Subcutaneous abdominal adipose tissue (tissue), 5 donors: ENCODE measurements at regions not wholly inside any gene's neighbourhood (a gene's known extent, or its start where the extent isn't known, plus 50 kb on each side); places are given as distances from the start of the nearest gene placed in this dataset.
A peak's percentile ranks its signal among the peaks of the same experiment; 100 is the strongest.
"Not testable (repeated sequence)": the region's sequence is repeated elsewhere in the genome, so short reads cannot be mapped to it uniquely, and the experiment has no call there.

ENCODE experiments used
- H3K27ac ChIP-seq: one replicate; pipeline ENCODE4 v1.7.0; 2013; ENCODE audit warnings: low read depth, mild to moderate bottlenecking, inconsistent platforms, low read length, moderate library complexity
- H3K27me3 ChIP-seq, 5 donors: one replicate each; pipeline ENCODE4 v1.7.0; 2013; ENCODE audit warnings: low read length in 5 of 5, inconsistent platforms in 1 of 5; ENCODE audit not compliant: control insufficient read depth in 5 of 5, insufficient read depth in 4 of 5
- H3K36me3 ChIP-seq, 5 donors: one replicate each; pipeline ENCODE4 v1.7.0; 2013; ENCODE audit warnings: low read length in 5 of 5; ENCODE audit not compliant: control insufficient read depth in 5 of 5, insufficient read depth in 5 of 5
- H3K4me1 ChIP-seq, 5 donors: one replicate each; pipeline ENCODE4 v1.7.0; 2013; ENCODE audit warnings: low read length in 5 of 5, mild to moderate bottlenecking in 3 of 5, moderate library complexity in 1 of 5; ENCODE audit not compliant: control insufficient read depth in 5 of 5, insufficient read depth in 5 of 5
- H3K4me3 ChIP-seq, 5 donors: one replicate each; pipeline ENCODE4 v1.7.0; 2013; ENCODE audit warnings: low read length in 5 of 5, low read depth in 1 of 5
- H3K9ac ChIP-seq, 5 donors: one replicate each; pipeline ENCODE4 v1.7.0; 2013; ENCODE audit warnings: low read length in 5 of 5, mild to moderate bottlenecking in 4 of 5, moderate library complexity in 3 of 5
- H3K9me3 ChIP-seq, 5 donors: one replicate each; pipeline ENCODE4 v1.7.0; 2013; ENCODE audit warnings: low read length in 5 of 5; ENCODE audit not compliant: control insufficient read depth in 5 of 5
- donor health status: healthy.
- donor health status: healthy.
- donor health status: healthy.
- donor health status: healthy.
- donor health status: healthy.

DNA sequence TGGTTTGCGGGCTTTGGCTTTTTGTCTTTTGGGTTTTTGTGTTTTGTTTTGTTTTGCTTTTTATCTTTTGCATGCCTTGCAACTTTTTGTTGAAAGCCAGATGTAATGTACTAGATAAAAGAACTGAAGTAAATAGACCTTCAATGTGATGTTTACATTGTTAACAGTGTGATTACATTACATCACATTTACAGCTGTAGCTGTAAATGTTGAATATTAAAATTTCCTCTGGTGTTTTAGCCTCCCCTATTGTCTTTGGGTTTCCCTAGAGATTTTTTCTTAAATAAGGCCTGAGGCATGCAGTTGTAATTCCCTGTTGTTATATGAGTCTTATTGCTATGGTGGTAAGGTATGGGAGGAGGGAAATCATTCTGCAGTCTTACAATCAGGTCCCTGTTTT, 275.0 kb downstream of the PARM1 start:
- Histone ChIP-seq H3K4me3 (no peak overlapping the region), H3K4me1 (peaks cover 0 to 9% (median 0%) of the 10 kb centered on the region in 5 donors), H3K9me3 (no peaks in the 10 kb centered on the region), H3K9ac (no peak overlapping the region), H3K27me3 (no peaks in the 10 kb centered on the region), H3K27ac (no peak overlapping the region), H3K36me3 (no peaks in the 10 kb centered on the region)

GRCh38 chr4:75195111-75195510, 262.2 kb downstream of the PARM1 start:
- peaks cover 0 to 10% (median 6%) of the 10 kb centered on the region in 5 donors for H3K9me3 ChIP-seq
- no peaks in the 10 kb centered on the region for H3K27me3 ChIP-seq
- no peak overlapping the region for H3K4me3 ChIP-seq
- H3K36me3 ChIP-seq = no peaks in the 10 kb centered on the region
- H3K4me1 ChIP-seq = no peaks in the 10 kb centered on the region
- H3K9ac ChIP-seq = no peak overlapping the region
- H3K27ac ChIP-seq = no peak overlapping the region

DNA sequence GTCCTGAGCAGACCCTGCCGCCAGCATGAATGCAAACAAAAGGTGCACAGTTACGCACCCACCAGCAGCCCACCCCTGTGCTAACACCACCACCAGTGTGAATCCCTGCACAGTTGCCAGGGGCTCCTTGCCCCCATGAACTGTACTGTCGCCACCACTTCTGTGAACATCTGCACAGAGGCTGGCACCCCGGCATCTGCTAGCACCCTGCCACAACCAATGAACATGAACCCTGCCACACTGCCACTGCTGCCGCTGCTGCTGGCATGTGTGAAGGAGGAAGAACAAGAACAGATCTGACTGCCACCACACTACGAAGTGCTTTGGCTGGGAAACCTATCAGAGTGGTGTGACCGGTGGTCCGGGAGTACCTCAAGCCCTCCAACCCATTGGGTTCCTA, 261.3 kb downstream of the PARM1 start:
- Histone ChIP-seq H3K9ac (no peak overlapping the region), H3K4me3 (no peak overlapping the region), H3K36me3 (no peaks in the 10 kb centered on the region)

DNA sequence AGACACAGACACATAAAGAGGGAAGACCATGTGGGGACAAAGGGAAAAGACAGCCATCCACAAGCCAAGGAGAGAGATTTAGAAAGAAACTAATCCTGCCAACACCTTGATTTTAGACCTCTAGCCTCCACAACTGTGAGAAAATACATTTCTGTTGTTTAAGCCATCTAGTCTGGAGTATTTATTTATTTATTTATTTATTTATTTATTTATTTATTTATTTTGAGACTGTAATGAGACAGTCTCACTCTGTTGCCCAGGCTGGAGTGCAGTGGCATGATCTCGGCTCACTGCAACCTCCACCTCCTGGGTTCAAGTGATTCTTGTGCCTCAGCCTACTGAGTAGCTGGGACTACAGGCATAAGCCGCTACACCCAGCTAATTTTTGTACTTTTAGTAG, 259.3 kb downstream of the PARM1 start:
- not testable (repeated sequence) for H3K9ac ChIP-seq, H3K9me3 ChIP-seq, H3K27me3 ChIP-seq, H3K4me3 ChIP-seq, H3K27ac ChIP-seq, H3K36me3 ChIP-seq, H3K4me1 ChIP-seq

More for the DNA sequence above, 261.3 kb downstream of the PARM1 start:
- H3K27me3 ChIP-seq = no peaks in the 10 kb centered on the region
- H3K9me3 ChIP-seq = peaks cover 0 to 10% (median 6%) of the 10 kb centered on the region in 5 donors
- H3K27ac ChIP-seq = no peak overlapping the region
- H3K4me1 ChIP-seq = no peaks in the 10 kb centered on the region

DNA sequence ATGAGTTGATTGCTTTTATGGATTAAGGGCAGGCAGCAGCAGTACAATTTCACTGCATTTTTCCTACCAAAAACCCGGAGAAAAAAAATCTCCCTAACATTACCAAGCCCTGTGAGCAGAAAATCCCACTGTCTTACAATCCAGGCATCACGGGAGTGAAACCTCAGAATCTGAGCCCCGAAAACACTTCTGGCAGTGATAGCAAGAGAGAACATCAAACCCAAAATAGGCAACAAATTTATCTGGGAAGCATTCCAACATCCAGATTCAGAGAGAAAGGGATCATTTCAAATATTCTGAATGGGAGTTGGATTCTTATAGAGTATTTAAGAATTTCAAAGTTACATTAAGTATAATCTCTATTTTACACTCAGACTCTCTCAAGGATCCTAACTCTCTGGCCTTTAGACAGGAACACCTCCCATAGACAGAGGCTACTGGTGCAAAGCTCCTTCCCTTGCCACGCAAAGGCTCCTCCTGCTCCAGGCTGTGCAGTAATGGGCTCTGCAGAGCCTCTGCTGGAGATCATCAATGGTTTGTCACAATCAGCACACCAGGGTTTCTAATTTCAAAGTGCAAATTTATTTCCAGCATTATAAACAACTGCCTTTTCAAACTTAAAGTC, 256.9 kb downstream of the PARM1 start:
- Histone ChIP-seq H3K4me1 (no peaks in the 10 kb centered on the region), H3K36me3 (no peaks in the 10 kb centered on the region), H3K9me3 (no peaks in the 10 kb centered on the region), H3K9ac (no peak overlapping the region), H3K27ac (no peak overlapping the region), H3K27me3 (no peaks in the 10 kb centered on the region), H3K4me3 (no peak overlapping the region)

GRCh38 chr4:75180790-75181776, 248.2 kb downstream of the PARM1 start:
- peaks cover 0 to 2% (median 0%) of the 10 kb centered on the region in 5 donors for H3K9me3 ChIP-seq
- H3K27ac ChIP-seq = peak overlapping the region; percentile 65
- H3K4me3 ChIP-seq = peak overlapping the region; percentile 48 to 56 (median 55)
- H3K4me1 ChIP-seq = peaks cover 0 to 13% (median 6%) of the 10 kb centered on the region in 5 donors
- no peaks in the 10 kb centered on the region for H3K36me3 ChIP-seq
- no peaks in the 10 kb centered on the region for H3K27me3 ChIP-seq
- H3K9ac ChIP-seq = peak overlapping the region in 3 of 5 donors; percentile 41 to 66 (median 49)

DNA sequence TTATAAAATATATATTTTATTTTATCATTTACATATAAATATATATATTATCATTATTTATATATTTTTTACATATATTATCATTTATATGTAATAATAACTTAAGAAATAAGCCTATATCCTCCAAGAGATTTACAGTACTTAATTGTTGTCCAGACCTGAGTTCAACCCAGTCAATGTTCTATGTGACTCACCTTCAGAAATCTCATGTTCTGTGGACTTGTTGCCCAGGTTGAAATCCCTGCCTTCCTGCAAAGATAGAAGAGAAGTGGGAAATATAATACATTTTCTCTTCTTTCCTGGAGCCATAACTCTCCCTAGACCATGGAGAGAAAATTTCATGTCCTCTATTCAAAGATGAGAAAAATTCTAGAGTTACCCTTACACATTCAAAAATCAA, 247.3 kb downstream of the PARM1 start:
- no peaks in the 10 kb centered on the region for H3K36me3 ChIP-seq

GRCh38 chr4:75179510-75179909, 246.6 kb downstream of the PARM1 start:
- Histone ChIP-seq H3K9ac (no peak overlapping the region), H3K4me3 (no peak overlapping the region), H3K36me3 (no peaks in the 10 kb centered on the region), H3K4me1 (peaks cover 0 to 13% (median 6%) of the 10 kb centered on the region in 5 donors), H3K9me3 (peaks cover 0 to 2% (median 0%) of the 10 kb centered on the region in 5 donors), H3K27me3 (no peaks in the 10 kb centered on the region), H3K27ac (no peak overlapping the region)

More for the DNA sequence above, 247.3 kb downstream of the PARM1 start:
- no peaks in the 10 kb centered on the region for H3K27me3 ChIP-seq
- H3K4me3 ChIP-seq = peak overlapping the region in 1 of 5 donors; percentile 55
- H3K9me3 ChIP-seq = peaks cover 0 to 2% (median 0%) of the 10 kb centered on the region in 5 donors
- H3K4me1 ChIP-seq = peaks cover 0 to 13% (median 6%) of the 10 kb centered on the region in 5 donors
- peak overlapping the region; percentile 65 for H3K27ac ChIP-seq
- H3K9ac ChIP-seq = no peak overlapping the region

GRCh38 chr4:75172551-75172950, 239.6 kb downstream of the PARM1 start:
- H3K4me1 ChIP-seq = no peaks in the 10 kb centered on the region
- H3K4me3 ChIP-seq = no peak overlapping the region
- no peaks in the 10 kb centered on the region for H3K36me3 ChIP-seq
- peaks cover 0 to 3% (median 0%) of the 10 kb centered on the region in 5 donors for H3K9me3 ChIP-seq
- no peak overlapping the region for H3K27ac ChIP-seq
- H3K27me3 ChIP-seq = no peaks in the 10 kb centered on the region
- no peak overlapping the region for H3K9ac ChIP-seq

- Histone ChIP-seq H3K9ac (no peak overlapping the region), H3K9me3 (peaks cover 0 to 7% (median 0%) of the 10 kb centered on the region in 5 donors), H3K27ac (no peak overlapping the region), H3K36me3 (no peaks in the 10 kb centered on the region), H3K27me3 (no peaks in the 10 kb centered on the region), H3K4me3 (no peak overlapping the region), H3K4me1 (no peaks in the 10 kb centered on the region)
Measured at GRCh38 chr4:75169427-75169826, 236.5 kb downstream of the PARM1 start.
